Esophagus muscularis mucosa (tissue), 4 donors: ENCODE measurements at regions not wholly inside any gene's neighbourhood (a gene's known extent, or its start where the extent isn't known, plus 50 kb on each side); places are given as distances from the start of the nearest gene placed in this dataset.

Source experiments
- DNase-seq: peaks from one replicate; pipeline ENCODE4 v3.0.0-alpha.2; 2017; ENCODE audit errors: extremely low spot score
- H3K27ac ChIP-seq, 4 donors: fragments of 200-600 bp; sonication (generic); replicated peaks in 1 of 4; 1 replicate in 3 of 4; 2 replicates in 1 of 4; pipeline ENCODE4 v1.5.1; 2016 to 2019; ENCODE audit warnings: mild to moderate bottlenecking in 1 of 4
- H3K27me3 ChIP-seq, 4 donors: fragments of 200-600 bp; sonication (generic); one replicate each; pipeline versions ENCODE4 v1.5.1 to v1.6.0; 2016 to 2019
- H3K36me3 ChIP-seq, 4 donors: fragments of 200-600 bp; sonication (generic); one replicate each; pipeline ENCODE4 v1.5.1; 2016 to 2019
- H3K4me1 ChIP-seq, 4 donors: fragments of 200-600 bp; sonication (generic); one replicate each; pipeline ENCODE4 v1.5.1; 2016 to 2019
- H3K4me3 ChIP-seq, 4 donors: fragments of 200-600 bp; sonication (generic); 1 replicate in 2 of 4; 2 replicates in 2 of 4; pipeline ENCODE4 v1.5.1; 2016 to 2019; ENCODE audit warnings: mild to moderate bottlenecking in 4 of 4, moderate library complexity in 1 of 4
- H3K9me3 ChIP-seq, 4 donors: fragments of 200-600 bp; sonication (generic); 1 replicate in 3 of 4; 2 replicates in 1 of 4; pipeline ENCODE4 v1.5.1; 2016 to 2019
- CTCF ChIP-seq, 3 experiments: fragments of 200-600 bp in 2 of 3; fragments of 450-650 bp in 1 of 3; sonication (generic) in 2 of 3; IDR thresholded peaks; one replicate each; pipeline ENCODE4 v1.5.1; 2017 to 2019; ENCODE audit warnings: antibody characterized with exemption in 3 of 3, mild to moderate bottlenecking in 2 of 3, moderate library complexity in 1 of 3
- EP300 ChIP-seq: sonication (generic); formaldehyde crosslinking; IDR thresholded peaks from one replicate; pipeline ENCODE4 v1.6.1; 2017; ENCODE audit warnings: antibody characterized with exemption
- POLR2A ChIP-seq: fragments of 450-650 bp; IDR thresholded peaks from one replicate; pipeline ENCODE4 v1.6.1; 2017; ENCODE audit warnings: antibody characterized with exemption, moderate library complexity, mild to moderate bottlenecking, low read depth
- POLR2AphosphoS5 ChIP-seq, 2 donors: sonication (generic); formaldehyde crosslinking; IDR thresholded peaks; one replicate each; pipeline ENCODE4 v1.6.1; 2017; ENCODE audit warnings: antibody characterized with exemption in 2 of 2
- WGBS: methylation state at CpG from one replicate; pipeline ENCODE4 v1.1.5; 2018; 5-methylcytosine and 5-hydroxymethylcytosine counted together
- intact Hi-C: fragments of 100-400 bp; cut with DNase I; formaldehyde crosslinking; loops from one replicate; pipeline ENCODE4 v1.15.1; 2023

GRCh38 chr2:186036862-186037449 is 298.4 kb downstream of the FSIP2 start:
- H3K36me3 ChIP-seq: no peaks in the 10 kb centered on the region
- WGBS: 82% methylated on average over 2 of the region's 2 CpGs
- H3K4me1 ChIP-seq: no peaks in the 10 kb centered on the region
- no peak overlapping the region for H3K4me3 ChIP-seq
- no peak for DNase-seq
- H3K27ac ChIP-seq: no peak overlapping the region
- no peaks in the 10 kb centered on the region for H3K9me3 ChIP-seq
- intact Hi-C loops: no loop called here
- H3K27me3 ChIP-seq: no peaks in the 10 kb centered on the region
- TF ChIP-seq POLR2AphosphoS5 (IDR thresholded peaks at IDR 0.05) (no peak), POLR2A (no peak), EP300 (no peak), CTCF (IDR thresholded peaks at IDR 0.05) (no peak)

- DNase-seq: no peak
- H3K9me3 ChIP-seq: no peaks in the 10 kb centered on the region
- no peaks in the 10 kb centered on the region for H3K36me3 ChIP-seq
- H3K4me1 ChIP-seq: no peaks in the 10 kb centered on the region
- no peak overlapping the region for H3K4me3 ChIP-seq
- TF ChIP-seq EP300: no peak
- TF ChIP-seq POLR2AphosphoS5 (IDR thresholded peaks at IDR 0.05): no peak
- TF ChIP-seq CTCF (IDR thresholded peaks at IDR 0.05): no peak
- no peak for TF ChIP-seq POLR2A
- H3K27ac ChIP-seq: no peak overlapping the region
- H3K27me3 ChIP-seq: no peaks in the 10 kb centered on the region
- intact Hi-C loops: no loop called here
- 91% methylated on average over 4 of the region's 5 CpGs for WGBS
Observed at GRCh38 chr2:186042207-186043028, 303.8 kb downstream of the FSIP2 start.

GRCh38 chr2:186044761-186045160 is 306.2 kb downstream of the FSIP2 start:
- no peaks in the 10 kb centered on the region for H3K36me3 ChIP-seq
- H3K4me1 ChIP-seq: no peaks in the 10 kb centered on the region
- H3K9me3 ChIP-seq: no peaks in the 10 kb centered on the region
- intact Hi-C loops: no loop called here
- no peak overlapping the region for H3K4me3 ChIP-seq
- WGBS: 87% methylated on average over 2 of the region's 2 CpGs
- TF ChIP-seq EP300 (no peak), POLR2A (no peak), CTCF (IDR thresholded peaks at IDR 0.05) (no peak), POLR2AphosphoS5 (IDR thresholded peaks at IDR 0.05) (no peak)
- no peak for DNase-seq
- no peak overlapping the region for H3K27ac ChIP-seq
- H3K27me3 ChIP-seq: no peaks in the 10 kb centered on the region

- 100% methylated on average over 1 of the region's 1 CpG for WGBS
Observed at GRCh38 chr2:186052930-186053329, 314.3 kb downstream of the FSIP2 start.

More at GRCh38 chr2:186052930-186053329, 314.3 kb downstream of the FSIP2 start:
- no peaks in the 10 kb centered on the region for H3K9me3 ChIP-seq
- no peak overlapping the region for H3K4me3 ChIP-seq
- no peak for TF ChIP-seq POLR2AphosphoS5 (IDR thresholded peaks at IDR 0.05)
- TF ChIP-seq CTCF (IDR thresholded peaks at IDR 0.05): no peak
- no peak for TF ChIP-seq EP300
- no peak for TF ChIP-seq POLR2A
- H3K27ac ChIP-seq: no peak overlapping the region
- no peaks in the 10 kb centered on the region for H3K27me3 ChIP-seq
- H3K4me1 ChIP-seq: no peaks in the 10 kb centered on the region
- intact Hi-C loops: no loop called here
- H3K36me3 ChIP-seq: no peaks in the 10 kb centered on the region
- no peak for DNase-seq
